Astrocyte of the cerebellum (primary cell): ENCODE measurements at regions not wholly inside any gene's neighbourhood (a gene's known extent, or its start where the extent isn't known, plus 50 kb on each side); places are given as distances from the start of the nearest gene placed in this dataset.
"Not testable (repeated sequence)": the region's sequence is repeated elsewhere in the genome, so short reads cannot be mapped to it uniquely, and the experiment has no call there.

Experiments
- DNase-seq: peaks from one replicate; pipeline ENCODE4 v3.0.0-alpha.2; 2011; ENCODE audit warnings: low read depth
- H3K4me3 ChIP-seq: 2 replicates; pipeline ENCODE4 v1.5.1; 2011; ENCODE audit warnings: mild to moderate bottlenecking, low read depth, low read length, moderate library complexity
- in situ Hi-C: cut with HindIII; loops from 2 replicates; pipeline ENCODE4 v1.10.0; 2017; ENCODE audit warnings: low sequenced_read_pairs
- TF ChIP-seq, protein P1 (sequence below): IDR thresholded peaks from 2 replicates; pipeline ENCODE4 v1.5.1; 2012; ENCODE audit warnings: low read length, low read depth, moderate library complexity, mild to moderate bottlenecking; ENCODE audit errors: missing control alignments

DNA sequence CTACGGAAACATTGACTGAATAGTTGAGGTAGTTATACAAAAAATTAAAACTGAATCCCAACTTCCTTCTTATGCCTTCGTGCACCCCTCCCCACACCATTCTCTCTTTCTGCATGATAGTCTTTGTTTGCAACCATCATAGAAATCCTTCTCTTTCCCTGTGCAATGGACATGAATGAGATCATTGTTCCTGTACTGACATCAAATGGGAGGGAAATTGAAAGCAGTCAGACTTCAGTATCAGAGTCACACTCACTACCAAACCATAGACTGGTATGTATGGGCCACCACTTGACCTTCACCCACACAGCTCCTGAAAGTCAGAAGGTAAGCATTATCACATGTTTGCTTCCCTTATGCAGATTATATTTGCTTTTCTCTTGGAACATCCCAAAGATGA, 782.8 kb downstream of the BCL11A start:
- no peak for DNase-seq
- in situ Hi-C loops: no loop called here
- no peak overlapping the region for H3K4me3 ChIP-seq
- TF ChIP-seq, protein P1, sequence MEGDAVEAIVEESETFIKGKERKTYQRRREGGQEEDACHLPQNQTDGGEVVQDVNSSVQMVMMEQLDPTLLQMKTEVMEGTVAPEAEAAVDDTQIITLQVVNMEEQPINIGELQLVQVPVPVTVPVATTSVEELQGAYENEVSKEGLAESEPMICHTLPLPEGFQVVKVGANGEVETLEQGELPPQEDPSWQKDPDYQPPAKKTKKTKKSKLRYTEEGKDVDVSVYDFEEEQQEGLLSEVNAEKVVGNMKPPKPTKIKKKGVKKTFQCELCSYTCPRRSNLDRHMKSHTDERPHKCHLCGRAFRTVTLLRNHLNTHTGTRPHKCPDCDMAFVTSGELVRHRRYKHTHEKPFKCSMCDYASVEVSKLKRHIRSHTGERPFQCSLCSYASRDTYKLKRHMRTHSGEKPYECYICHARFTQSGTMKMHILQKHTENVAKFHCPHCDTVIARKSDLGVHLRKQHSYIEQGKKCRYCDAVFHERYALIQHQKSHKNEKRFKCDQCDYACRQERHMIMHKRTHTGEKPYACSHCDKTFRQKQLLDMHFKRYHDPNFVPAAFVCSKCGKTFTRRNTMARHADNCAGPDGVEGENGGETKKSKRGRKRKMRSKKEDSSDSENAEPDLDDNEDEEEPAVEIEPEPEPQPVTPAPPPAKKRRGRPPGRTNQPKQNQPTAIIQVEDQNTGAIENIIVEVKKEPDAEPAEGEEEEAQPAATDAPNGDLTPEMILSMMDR: no peak

GRCh38 chr2:59761966-59762365, 791.5 kb downstream of the BCL11A start:
- H3K4me3 ChIP-seq: no peak overlapping the region
- DNase-seq: no peak
- in situ Hi-C loops: no loop called here
- TF ChIP-seq, protein P1: no peak

GRCh38 chr2:59756150-59756549, 797.3 kb downstream of the BCL11A start:
- TF ChIP-seq, protein P1: no peak
- in situ Hi-C loops: no loop called here
- H3K4me3 ChIP-seq: no peak overlapping the region
- DNase-seq: no peak

DNA sequence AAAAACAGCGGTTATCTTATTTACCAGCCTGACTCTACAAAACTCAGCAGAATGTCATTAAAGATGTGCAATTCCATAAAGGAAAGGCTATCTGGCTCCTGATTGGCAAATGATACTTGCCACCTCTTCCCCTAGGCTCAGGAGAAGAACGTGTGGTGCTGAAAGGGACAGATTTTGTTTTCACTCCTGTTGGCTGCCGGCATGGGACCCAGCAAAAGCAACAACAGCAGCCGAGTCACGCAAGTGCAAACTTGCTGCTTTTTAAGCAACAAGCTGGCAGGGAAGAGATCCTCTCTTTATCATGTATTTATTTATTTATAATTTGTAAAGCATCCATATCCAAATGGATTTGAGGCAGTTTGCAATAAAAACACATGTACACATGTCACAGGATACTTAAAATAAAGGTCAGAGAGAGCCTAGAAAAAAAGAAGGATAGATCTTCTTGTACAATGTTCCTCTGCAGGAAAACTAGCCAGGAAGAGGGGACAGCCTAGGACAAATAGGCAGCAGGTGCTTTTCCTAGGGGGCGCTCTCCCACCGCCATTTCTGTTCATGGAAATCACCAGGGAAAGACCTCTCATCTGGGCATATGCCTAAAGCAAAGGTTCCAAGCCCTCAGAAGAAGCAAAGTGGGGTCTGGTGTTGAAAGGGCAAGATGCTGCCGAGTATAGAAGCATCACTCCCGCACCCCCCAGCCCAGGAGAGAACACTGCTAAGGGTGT, 799.3 kb downstream of the BCL11A start:
- TF ChIP-seq, protein P1: no peak
- in situ Hi-C loops: no loop called here
- DNase-seq: no peak
- no peak overlapping the region for H3K4me3 ChIP-seq

DNA sequence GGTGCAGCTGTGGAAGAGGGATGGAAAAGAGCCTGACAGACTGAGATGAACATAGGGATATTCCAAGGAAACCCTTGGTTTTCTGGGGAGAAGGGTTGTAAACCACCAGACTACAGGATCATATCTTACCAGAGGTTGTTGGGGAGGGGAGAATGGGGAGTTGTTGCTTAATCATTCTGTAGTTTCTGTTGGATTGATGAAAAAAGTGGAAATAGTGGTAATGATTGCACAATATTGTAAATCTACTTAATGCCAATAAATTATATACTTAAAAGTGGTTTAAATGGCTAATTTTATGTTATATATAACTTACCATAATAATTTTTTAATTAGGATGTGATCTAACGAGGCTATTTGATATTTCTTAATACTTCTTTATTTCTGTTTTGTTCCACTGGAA, 800.9 kb downstream of the BCL11A start:
- no peak for DNase-seq
- in situ Hi-C loops: no loop called here
- no peak overlapping the region for H3K4me3 ChIP-seq
- TF ChIP-seq, protein P1: no peak

GRCh38 chr2:59752071-59752470, 801.4 kb downstream of the BCL11A start:
- H3K4me3 ChIP-seq: no peak overlapping the region
- in situ Hi-C loops: no loop called here
- TF ChIP-seq, protein P1: no peak
- DNase-seq: no peak

DNA sequence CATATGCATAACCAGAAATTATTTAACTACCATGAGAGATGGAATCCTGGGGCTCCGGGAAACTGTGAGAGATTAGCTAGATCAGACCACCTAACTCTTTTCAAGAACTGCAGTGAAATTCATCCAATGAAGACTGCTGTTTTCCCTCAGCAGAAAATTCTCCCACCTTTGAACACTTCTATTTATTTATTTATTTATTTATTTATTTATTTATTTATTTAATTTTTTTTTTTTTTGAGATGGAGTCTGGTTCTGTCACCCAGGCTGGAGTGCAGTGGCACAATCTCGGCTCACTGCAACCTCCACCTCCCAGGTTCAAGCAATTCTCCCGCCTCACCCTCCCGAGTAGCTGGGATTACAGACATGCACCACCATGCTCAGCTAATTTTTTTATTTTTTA, 802.2 kb downstream of the BCL11A start:
- H3K4me3 ChIP-seq, in situ Hi-C loops, DNase-seq: not testable (repeated sequence)
